Heart left ventricle (tissue), 13 donors: ENCODE measurements at regions not wholly inside any gene's neighbourhood (a gene's known extent, or its start where the extent isn't known, plus 50 kb on each side); places are given as distances from the start of the nearest gene placed in this dataset.

Experiments used
- CTCF ChIP-seq, 12 donors: fragments of 200-600 bp; sonication (generic) in 4 of 12; IDR thresholded peaks; one replicate each; pipeline versions ENCODE4 v1.5.0 to v1.8.0; 2018 to 2022; ENCODE audit warnings: antibody characterized with exemption in 12 of 12, mild to moderate bottlenecking in 5 of 12
- POLR2A ChIP-seq, 2 donors: fragments of 450-650 bp; IDR thresholded peaks; one replicate each; pipeline ENCODE4 v1.6.1; 2017; ENCODE audit warnings: antibody characterized with exemption in 2 of 2, mild to moderate bottlenecking in 2 of 2, moderate library complexity in 2 of 2
- donor health status: ischemic (EF 13 %, LVEDD 7.1; RV severe dilation, severe dysfunction).
- donor health status: DM: no; HTN: yes; CAD: no.
- donor health status: DM: no; HTN: no; CAD: no.
- donor health status: ischemic (EF 25% LVEDD 6.9; RV normal size, moderate dysfunction).
- donor health status: ischemic (EF 25% LVEDD 5.7; RV mildly dilated, moderate dysfunction).
- donor health status: ischemic (EF 35%, LVEDD 5.7; RV mildly dilated, moderate dysfunction).
- donor health status: nonischemic (EF 11% LVEDD 7.7; RV severe dilation, severe dysfunction).
- donor health status: DM: yes; HTN: yes; CAD: no.
- donor health status: PGD.
- donor health status: ischemic (EF 29% LVEDD 5.4; RV normal size, mild dysfunction).
- donor health status: nonischemic (EF 23%, LVEDD 6.1; RV moderate dilation, normal function).

DNA sequence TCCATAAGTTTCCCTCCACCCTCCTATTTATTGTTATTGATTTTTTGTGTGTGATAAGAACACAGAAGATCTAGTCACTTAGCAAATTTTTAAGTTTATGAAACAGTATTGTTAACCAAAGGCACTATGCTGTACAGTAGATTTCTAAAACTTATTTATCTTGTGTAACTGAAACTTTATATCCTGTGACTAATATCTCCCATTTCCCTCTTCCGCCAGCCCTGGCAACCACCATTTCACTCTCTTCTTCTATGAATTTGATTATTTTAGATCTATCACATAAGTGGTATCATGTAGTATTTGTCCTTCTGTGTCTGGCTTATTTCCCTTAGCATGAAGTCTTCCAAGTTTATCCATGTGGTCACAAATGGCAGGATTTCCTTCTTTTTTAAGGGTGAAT, 144.3 kb upstream of the INHBA start:
- no peak for TF ChIP-seq CTCF (IDR thresholded peaks at IDR 0.05)
- no peak for TF ChIP-seq POLR2A (IDR thresholded peaks at IDR 0.05)
